Right lobe of liver (tissue), 4 donors: ENCODE measurements at regions not wholly inside any gene's neighbourhood (a gene's known extent, or its start where the extent isn't known, plus 50 kb on each side); places are given as distances from the start of the nearest gene placed in this dataset.

Experiments
- POLR2A ChIP-seq: fragments of 450-650 bp; IDR thresholded peaks from one replicate; pipeline ENCODE4 v1.6.1; 2017; ENCODE audit warnings: antibody characterized with exemption, mild to moderate bottlenecking
- TF ChIP-seq, protein P1 (sequence below), 4 donors: fragments of 200-600 bp in 3 of 4; fragments of 450-650 bp in 1 of 4; IDR thresholded peaks; one replicate each; pipeline versions ENCODE4 v1.5.1 to v1.8.0; 2016 to 2022; ENCODE audit warnings: antibody characterized with exemption in 4 of 4, mild to moderate bottlenecking in 2 of 4
- donor health status: DM: no; HTN: no; CAD: no.
- donor health status: DM: no; HTN: no; CAD: no.
- donor health status: DM: no; HTN: yes; CAD: no.

DNA sequence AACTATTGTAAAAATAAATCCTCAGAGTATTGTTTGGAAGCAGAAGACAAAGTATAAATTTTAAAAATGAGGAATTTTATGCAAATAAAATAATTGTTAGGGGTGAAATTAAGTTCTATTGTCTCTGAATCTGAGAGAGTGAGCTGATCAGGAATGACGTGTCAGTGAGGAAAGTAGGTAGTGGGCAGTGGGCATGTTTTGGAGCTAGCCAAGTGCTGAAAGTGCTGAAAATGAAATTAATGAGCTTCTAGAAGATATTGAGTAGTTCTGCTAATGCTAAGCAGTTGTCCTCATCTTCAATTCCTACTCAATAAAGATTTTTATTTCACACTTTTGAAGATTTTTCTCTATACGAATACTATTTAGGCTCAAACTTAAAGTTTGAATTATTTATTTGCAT, 1167.8 kb upstream of the PCDH20 start:
- TF ChIP-seq, protein P1, sequence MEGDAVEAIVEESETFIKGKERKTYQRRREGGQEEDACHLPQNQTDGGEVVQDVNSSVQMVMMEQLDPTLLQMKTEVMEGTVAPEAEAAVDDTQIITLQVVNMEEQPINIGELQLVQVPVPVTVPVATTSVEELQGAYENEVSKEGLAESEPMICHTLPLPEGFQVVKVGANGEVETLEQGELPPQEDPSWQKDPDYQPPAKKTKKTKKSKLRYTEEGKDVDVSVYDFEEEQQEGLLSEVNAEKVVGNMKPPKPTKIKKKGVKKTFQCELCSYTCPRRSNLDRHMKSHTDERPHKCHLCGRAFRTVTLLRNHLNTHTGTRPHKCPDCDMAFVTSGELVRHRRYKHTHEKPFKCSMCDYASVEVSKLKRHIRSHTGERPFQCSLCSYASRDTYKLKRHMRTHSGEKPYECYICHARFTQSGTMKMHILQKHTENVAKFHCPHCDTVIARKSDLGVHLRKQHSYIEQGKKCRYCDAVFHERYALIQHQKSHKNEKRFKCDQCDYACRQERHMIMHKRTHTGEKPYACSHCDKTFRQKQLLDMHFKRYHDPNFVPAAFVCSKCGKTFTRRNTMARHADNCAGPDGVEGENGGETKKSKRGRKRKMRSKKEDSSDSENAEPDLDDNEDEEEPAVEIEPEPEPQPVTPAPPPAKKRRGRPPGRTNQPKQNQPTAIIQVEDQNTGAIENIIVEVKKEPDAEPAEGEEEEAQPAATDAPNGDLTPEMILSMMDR (IDR thresholded peaks at IDR 0.05), result no peak
- TF ChIP-seq POLR2A, result no peak
